ENCODE measurements at regions not wholly inside any gene's neighbourhood (a gene's known extent, or its start where the extent isn't known, plus 50 kb on each side); places are given as distances from the start of the nearest gene placed in this dataset.

DNA sequence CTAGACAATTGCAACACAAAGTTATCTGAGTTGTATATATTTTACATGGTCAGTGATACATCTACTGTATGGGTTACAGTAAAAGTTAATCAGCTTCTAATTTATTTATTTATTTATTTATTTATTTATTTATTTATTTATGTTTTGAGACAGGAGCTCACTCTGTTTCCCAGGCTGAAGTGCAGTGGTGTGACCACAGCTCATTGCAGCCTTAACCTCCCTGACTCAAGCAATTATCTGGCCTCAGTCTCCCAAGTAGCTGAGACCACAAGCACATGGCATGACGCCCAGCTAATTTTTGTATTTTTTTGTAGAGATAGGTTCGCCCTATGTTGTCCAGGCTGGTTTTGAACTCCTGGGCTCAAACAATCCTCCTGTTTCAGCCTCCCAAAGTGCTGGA, 241.6 kb downstream of the PTPRC start:
- no peaks in the 10 kb centered on the region for H3K36me3 ChIP-seq (ENCODE audit: control insufficient read depth, insufficient read depth, low read length)
- no peaks in the 10 kb centered on the region for H3K4me1 ChIP-seq (ENCODE audit: control insufficient read depth, insufficient read depth, low read length)
- H3K9me3 ChIP-seq (ENCODE audit: control insufficient read depth, low read length), result no peaks in the 10 kb centered on the region
- H3K27ac ChIP-seq (ENCODE audit: insufficient read depth, low read depth, low read length, poor library complexity, severe bottlenecking), result no peak overlapping the region
- no peaks in the 10 kb centered on the region for H3K27me3 ChIP-seq (ENCODE audit: control insufficient read depth, insufficient read depth, low read length, poor library complexity, severe bottlenecking)
- WGBS, 2 experiments, result 90 to 97% methylated on average over 2 of the region's 2 CpGs
- H3K4me3 ChIP-seq (ENCODE audit: insufficient read depth, low read depth, low read length), result no peak overlapping the region

DNA sequence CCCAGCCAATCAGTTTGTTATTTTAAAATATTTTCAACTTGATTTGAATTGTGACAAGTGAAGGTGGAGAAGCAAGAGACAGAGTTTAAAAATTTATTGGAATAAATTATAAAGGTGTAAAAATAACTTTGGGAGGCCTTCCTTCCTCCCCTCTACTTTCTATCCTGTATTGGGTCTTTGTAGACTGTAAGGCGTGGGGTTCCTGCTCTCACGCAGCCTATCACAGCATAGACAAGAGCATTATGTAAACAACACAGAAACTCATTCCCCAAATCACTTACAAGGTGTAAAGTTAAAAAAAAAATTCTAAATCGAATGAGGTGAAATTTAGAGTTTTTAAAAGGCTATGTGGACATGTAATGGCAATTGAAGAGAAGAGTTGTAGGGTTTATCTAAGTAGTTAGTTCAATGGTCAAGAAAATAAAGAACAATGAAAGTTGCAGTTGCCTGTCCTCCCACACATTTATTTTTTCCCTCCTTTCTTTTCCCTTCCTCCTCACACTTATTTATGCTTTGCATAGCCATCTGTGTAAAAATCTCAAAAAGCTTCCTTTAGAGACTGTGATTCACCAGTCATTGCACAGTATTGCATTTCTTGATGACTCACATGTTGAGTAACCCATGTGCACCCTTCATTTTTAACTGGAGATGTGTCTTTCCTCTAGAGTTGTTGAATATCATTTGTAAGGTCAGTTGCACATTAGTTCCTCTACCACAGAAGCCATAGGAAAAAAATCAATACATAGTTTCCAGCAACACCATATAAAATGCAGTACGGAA, 242.2 kb downstream of the PTPRC start:
- WGBS, 2 experiments, result 78 to 94% methylated on average over 1 to 4 of the region's 4 CpGs
- Histone ChIP-seq H3K27ac (ENCODE audit: insufficient read depth, low read depth, low read length, poor library complexity, severe bottlenecking) (no peak overlapping the region), H3K9me3 (ENCODE audit: control insufficient read depth, low read length) (no peaks in the 10 kb centered on the region), H3K36me3 (ENCODE audit: control insufficient read depth, insufficient read depth, low read length) (no peaks in the 10 kb centered on the region), H3K4me3 (ENCODE audit: insufficient read depth, low read depth, low read length) (no peak overlapping the region), H3K27me3 (ENCODE audit: control insufficient read depth, insufficient read depth, low read length, poor library complexity, severe bottlenecking) (no peaks in the 10 kb centered on the region), H3K4me1 (ENCODE audit: control insufficient read depth, insufficient read depth, low read length) (no peaks in the 10 kb centered on the region)

DNA sequence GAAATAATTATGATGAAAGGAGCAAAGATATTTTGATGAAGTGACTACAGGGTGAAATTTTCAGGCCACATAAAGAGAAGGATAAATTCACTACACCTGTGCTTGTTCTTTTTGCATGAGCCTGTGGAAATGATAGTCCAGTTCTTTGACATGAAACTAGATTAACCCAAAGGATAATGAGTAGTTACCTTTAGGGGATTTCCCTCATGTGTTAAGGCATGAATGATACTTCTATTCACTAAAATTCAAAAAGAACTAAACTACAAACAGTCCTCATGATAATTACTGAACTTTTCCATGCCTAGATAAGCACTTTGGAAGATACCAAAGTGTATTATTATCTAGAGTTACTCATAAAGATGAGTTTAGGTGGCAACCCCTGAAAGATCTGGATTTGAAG, 244.3 kb downstream of the PTPRC start:
- Histone ChIP-seq H3K9me3 (ENCODE audit: control insufficient read depth, low read length) (no peaks in the 10 kb centered on the region), H3K36me3 (ENCODE audit: control insufficient read depth, insufficient read depth, low read length) (no peaks in the 10 kb centered on the region), H3K27me3 (ENCODE audit: control insufficient read depth, insufficient read depth, low read length, poor library complexity, severe bottlenecking) (no peaks in the 10 kb centered on the region), H3K4me3 (ENCODE audit: insufficient read depth, low read depth, low read length) (no peak overlapping the region), H3K27ac (ENCODE audit: insufficient read depth, low read depth, low read length, poor library complexity, severe bottlenecking) (no peak overlapping the region), H3K4me1 (ENCODE audit: control insufficient read depth, insufficient read depth, low read length) (no peaks in the 10 kb centered on the region)

DNA sequence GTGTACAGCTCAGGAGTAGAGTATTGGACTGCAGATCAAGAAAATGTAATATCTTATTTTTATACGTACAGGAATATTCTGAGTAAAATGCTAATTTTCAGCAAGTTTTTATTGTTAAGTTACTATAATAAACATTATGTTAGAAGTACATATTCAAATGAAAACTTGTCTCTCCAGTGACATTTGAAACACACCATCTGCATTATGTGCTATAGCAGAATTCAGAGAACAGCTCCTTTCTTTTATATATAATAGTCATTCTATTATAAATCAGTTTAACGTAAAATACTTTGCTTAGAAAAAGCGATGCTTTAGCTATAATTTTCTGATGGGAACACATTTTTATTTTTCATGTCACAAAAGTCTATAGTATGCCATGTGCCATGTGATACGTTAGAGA, 249.0 kb downstream of the PTPRC start:
- Histone ChIP-seq H3K27me3 (ENCODE audit: control insufficient read depth, insufficient read depth, low read length, poor library complexity, severe bottlenecking) (no peaks in the 10 kb centered on the region), H3K36me3 (ENCODE audit: control insufficient read depth, insufficient read depth, low read length) (no peaks in the 10 kb centered on the region), H3K9me3 (ENCODE audit: control insufficient read depth, low read length) (no peaks in the 10 kb centered on the region), H3K4me3 (ENCODE audit: insufficient read depth, low read depth, low read length) (no peak overlapping the region), H3K27ac (ENCODE audit: insufficient read depth, low read depth, low read length, poor library complexity, severe bottlenecking) (no peak overlapping the region), H3K4me1 (ENCODE audit: control insufficient read depth, insufficient read depth, low read length) (no peaks in the 10 kb centered on the region)
- 100% methylated on average over 1 of the region's 4 CpGs; no CpG with 5 or more reads in 1 of the 2 experiments for WGBS, 2 experiments

DNA sequence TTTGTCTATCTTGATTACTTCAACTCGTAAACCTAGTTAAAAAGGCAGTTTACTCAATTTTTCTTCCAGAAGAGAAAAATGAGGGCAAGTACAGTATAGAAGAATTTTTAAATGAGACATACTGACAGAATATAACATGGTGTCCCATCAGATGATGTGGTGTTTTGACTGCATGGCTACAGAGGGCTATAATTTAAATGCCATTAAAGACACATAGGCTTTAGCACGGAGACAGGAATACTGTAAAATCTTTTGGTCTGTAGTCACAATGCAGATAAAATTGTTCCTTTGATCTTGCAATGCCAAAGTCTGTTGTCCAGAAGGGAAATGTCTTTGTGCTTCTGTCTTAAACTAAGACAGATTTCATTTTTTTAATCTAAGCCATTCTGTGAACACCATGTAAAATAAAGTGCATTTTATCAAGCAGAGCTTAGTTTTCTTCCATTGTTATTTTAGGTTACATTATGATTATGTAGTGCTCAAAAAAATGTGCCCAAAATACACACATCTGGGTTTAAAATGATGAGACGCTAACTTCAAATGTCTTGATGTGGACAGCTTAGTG, 249.6 kb downstream of the PTPRC start:
- no peaks in the 10 kb centered on the region for H3K27me3 ChIP-seq (ENCODE audit: control insufficient read depth, insufficient read depth, low read length, poor library complexity, severe bottlenecking)
- H3K27ac ChIP-seq (ENCODE audit: insufficient read depth, low read depth, low read length, poor library complexity, severe bottlenecking), result no peak overlapping the region
- no peaks in the 10 kb centered on the region for H3K4me1 ChIP-seq (ENCODE audit: control insufficient read depth, insufficient read depth, low read length)
- H3K9me3 ChIP-seq (ENCODE audit: control insufficient read depth, low read length), result no peaks in the 10 kb centered on the region
- H3K4me3 ChIP-seq (ENCODE audit: insufficient read depth, low read depth, low read length), result no peak overlapping the region
- no peaks in the 10 kb centered on the region for H3K36me3 ChIP-seq (ENCODE audit: control insufficient read depth, insufficient read depth, low read length)
- 89 to 97% methylated on average over 2 to 3 of the region's 3 CpGs for WGBS, 2 experiments

DNA sequence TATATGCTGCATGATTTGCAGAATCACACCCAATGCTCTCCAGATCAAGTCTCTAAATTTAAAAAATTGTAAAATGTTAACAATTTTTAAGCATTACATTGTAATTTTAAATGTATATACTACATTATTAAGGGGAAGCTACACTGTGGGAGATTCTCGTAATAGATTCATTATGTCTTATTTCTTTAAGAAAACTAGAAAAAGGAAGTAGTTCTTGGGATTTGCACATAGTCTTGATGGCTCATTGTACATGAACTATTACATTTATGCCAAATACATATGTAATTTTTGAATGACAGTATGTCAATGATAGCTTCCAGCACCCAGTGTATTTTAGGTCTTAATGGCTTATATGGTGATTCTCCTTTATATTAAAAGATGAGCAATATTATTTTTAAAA, 250.3 kb downstream of the PTPRC start:
- Histone ChIP-seq H3K36me3 (ENCODE audit: control insufficient read depth, insufficient read depth, low read length) (no peaks in the 10 kb centered on the region), H3K4me1 (ENCODE audit: control insufficient read depth, insufficient read depth, low read length) (no peaks in the 10 kb centered on the region), H3K27me3 (ENCODE audit: control insufficient read depth, insufficient read depth, low read length, poor library complexity, severe bottlenecking) (no peaks in the 10 kb centered on the region), H3K9me3 (ENCODE audit: control insufficient read depth, low read length) (no peaks in the 10 kb centered on the region), H3K4me3 (ENCODE audit: insufficient read depth, low read depth, low read length) (no peak overlapping the region), H3K27ac (ENCODE audit: insufficient read depth, low read depth, low read length, poor library complexity, severe bottlenecking) (no peak overlapping the region)
- no CpG with 5 or more reads among the region's 1 CpG for WGBS, 2 experiments

DNA sequence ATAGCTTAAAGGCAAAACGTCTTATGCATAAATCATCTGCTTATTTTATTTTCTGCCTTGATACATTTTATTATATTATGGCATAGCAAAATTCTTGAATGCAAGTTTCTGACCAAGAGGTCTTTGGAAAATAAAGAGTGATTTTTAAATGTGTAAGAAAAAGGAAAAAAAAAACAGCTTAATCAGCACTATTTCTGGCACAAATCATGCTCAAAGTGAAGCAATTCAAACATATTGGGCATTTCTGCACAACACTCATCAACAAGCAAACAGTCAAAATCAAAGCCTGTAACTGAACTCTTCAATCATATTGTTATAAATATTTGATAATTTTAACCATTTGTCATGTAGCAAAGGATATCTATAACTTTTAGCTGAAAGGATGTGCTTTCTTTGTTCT, 250.9 kb downstream of the PTPRC start:
- Histone ChIP-seq H3K36me3 (ENCODE audit: control insufficient read depth, insufficient read depth, low read length) (no peaks in the 10 kb centered on the region), H3K27ac (ENCODE audit: insufficient read depth, low read depth, low read length, poor library complexity, severe bottlenecking) (no peak overlapping the region), H3K9me3 (ENCODE audit: control insufficient read depth, low read length) (no peaks in the 10 kb centered on the region), H3K27me3 (ENCODE audit: control insufficient read depth, insufficient read depth, low read length, poor library complexity, severe bottlenecking) (no peaks in the 10 kb centered on the region), H3K4me3 (ENCODE audit: insufficient read depth, low read depth, low read length) (no peak overlapping the region), H3K4me1 (ENCODE audit: control insufficient read depth, insufficient read depth, low read length) (no peaks in the 10 kb centered on the region)
- WGBS, 2 experiments, result no CpG with 5 or more reads among the region's 1 CpG

DNA sequence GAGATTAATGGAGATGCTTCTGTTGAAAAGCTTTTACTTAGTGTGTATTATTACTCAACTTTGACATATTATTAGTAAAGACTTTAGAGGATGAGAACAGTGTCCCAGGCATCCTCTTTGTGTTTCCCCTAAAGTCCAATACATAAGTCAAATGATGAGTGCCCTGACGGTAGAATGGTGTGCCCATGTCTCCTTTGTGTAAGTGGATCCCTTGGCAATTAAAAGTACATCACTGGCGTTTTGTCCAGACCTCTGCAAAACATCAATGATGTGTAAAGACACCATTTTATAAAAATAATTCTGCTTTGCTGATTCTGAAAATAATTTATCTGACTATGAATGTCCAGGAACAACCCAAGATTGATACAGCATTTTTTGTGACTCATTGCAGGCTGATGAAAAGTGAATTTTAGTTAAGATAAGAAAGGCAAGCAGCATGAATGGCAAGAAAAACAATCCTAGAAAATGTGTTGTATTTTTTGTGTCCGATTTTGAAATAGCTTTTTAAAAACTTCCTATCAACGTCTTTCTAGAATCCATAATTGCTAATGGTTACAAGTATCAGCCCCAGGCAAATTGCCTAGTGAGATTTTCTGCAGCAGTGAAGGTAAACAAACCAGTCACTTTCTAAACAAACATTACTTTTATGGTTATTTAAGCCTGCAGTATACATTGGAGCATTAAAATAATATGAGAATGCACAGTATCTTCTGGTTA, 251.5 kb downstream of the PTPRC start:
- Histone ChIP-seq H3K9me3 (ENCODE audit: control insufficient read depth, low read length) (no peaks in the 10 kb centered on the region), H3K4me3 (ENCODE audit: insufficient read depth, low read depth, low read length) (no peak overlapping the region), H3K27ac (ENCODE audit: insufficient read depth, low read depth, low read length, poor library complexity, severe bottlenecking) (no peak overlapping the region), H3K4me1 (ENCODE audit: control insufficient read depth, insufficient read depth, low read length) (no peaks in the 10 kb centered on the region), H3K36me3 (ENCODE audit: control insufficient read depth, insufficient read depth, low read length) (no peaks in the 10 kb centered on the region), H3K27me3 (ENCODE audit: control insufficient read depth, insufficient read depth, low read length, poor library complexity, severe bottlenecking) (no peaks in the 10 kb centered on the region)
- WGBS, 2 experiments, result 88 to 90% methylated on average over 4 of the region's 4 CpGs

DNA sequence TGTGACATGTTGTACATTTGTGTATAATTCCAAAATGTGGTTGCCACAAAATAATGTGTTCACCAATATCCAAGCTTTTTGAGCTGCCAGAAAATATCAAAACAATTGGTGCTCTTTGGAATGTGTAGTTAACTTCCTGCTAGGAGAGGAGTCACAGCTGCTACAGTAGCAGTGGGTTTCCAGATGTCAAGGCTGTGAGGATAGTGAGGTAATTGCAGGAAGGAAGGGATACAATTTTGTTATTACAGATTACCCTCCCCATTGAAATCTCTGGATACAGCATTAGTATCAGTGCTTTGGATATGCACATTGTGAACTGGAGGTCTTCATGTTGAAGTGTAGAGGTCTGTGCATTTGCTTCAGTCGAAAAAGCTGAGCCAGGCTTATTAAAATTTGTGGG, 253.2 kb downstream of the PTPRC start:
- WGBS, 2 experiments, result 90 to 93% methylated on average over 1 of the region's 1 CpG
- H3K27me3 ChIP-seq (ENCODE audit: control insufficient read depth, insufficient read depth, low read length, poor library complexity, severe bottlenecking), result no peaks in the 10 kb centered on the region
- no peak overlapping the region for H3K27ac ChIP-seq (ENCODE audit: insufficient read depth, low read depth, low read length, poor library complexity, severe bottlenecking)
- H3K36me3 ChIP-seq (ENCODE audit: control insufficient read depth, insufficient read depth, low read length), result no peaks in the 10 kb centered on the region
- H3K4me3 ChIP-seq (ENCODE audit: insufficient read depth, low read depth, low read length), result no peak overlapping the region
- no peaks in the 10 kb centered on the region for H3K9me3 ChIP-seq (ENCODE audit: control insufficient read depth, low read length)
- H3K4me1 ChIP-seq (ENCODE audit: control insufficient read depth, insufficient read depth, low read length), result no peaks in the 10 kb centered on the region

DNA sequence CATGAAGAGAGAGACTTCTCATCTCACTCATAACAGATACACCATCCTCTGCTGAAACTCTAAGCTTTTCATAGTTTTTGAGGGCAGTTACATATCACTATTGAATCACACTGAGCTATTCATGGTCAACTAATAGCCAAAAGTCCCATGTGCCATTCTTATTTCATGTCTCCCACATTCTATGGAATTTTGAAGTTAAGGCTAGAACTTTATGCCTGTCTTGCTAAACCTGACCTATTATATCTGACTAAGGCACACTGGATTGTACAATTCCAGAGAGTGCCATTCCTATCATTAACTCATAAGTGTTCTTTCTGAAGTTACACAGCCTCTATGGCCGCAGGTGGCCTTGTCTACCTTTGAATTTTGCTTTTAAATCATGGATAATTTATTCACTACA, 254.3 kb downstream of the PTPRC start:
- H3K36me3 ChIP-seq (ENCODE audit: control insufficient read depth, insufficient read depth, low read length), result no peaks in the 10 kb centered on the region
- H3K4me1 ChIP-seq (ENCODE audit: control insufficient read depth, insufficient read depth, low read length), result no peaks in the 10 kb centered on the region
- H3K4me3 ChIP-seq (ENCODE audit: insufficient read depth, low read depth, low read length), result no peak overlapping the region
- H3K9me3 ChIP-seq (ENCODE audit: control insufficient read depth, low read length), result no peaks in the 10 kb centered on the region
- WGBS, 2 experiments, result 86 to 100% methylated on average over 1 of the region's 1 CpG
- H3K27ac ChIP-seq (ENCODE audit: insufficient read depth, low read depth, low read length, poor library complexity, severe bottlenecking), result no peak overlapping the region
- no peaks in the 10 kb centered on the region for H3K27me3 ChIP-seq (ENCODE audit: control insufficient read depth, insufficient read depth, low read length, poor library complexity, severe bottlenecking)

All from ectodermal cell (in vitro differentiated cells).